Neural progenitor cell (in vitro differentiated cells): ENCODE measurements at regions not wholly inside any gene's neighbourhood (a gene's known extent, or its start where the extent isn't known, plus 50 kb on each side); places are given as distances from the start of the nearest gene placed in this dataset.

Experiments
- DNase-seq: peaks from one replicate; pipeline ENCODE4 v3.0.0-alpha.2; 2016; ENCODE audit warnings: low spot score
- H2AFZ ChIP-seq: fragments of 200-600 bp; sonication (generic); replicated peaks from 2 replicates; pipeline ENCODE4 v1.6.1; 2016; ENCODE audit warnings: antibody characterized with exemption
- H3F3A ChIP-seq: fragments of 200-600 bp; sonication (generic); 2 replicates; pipeline ENCODE4 v1.6.1; 2016; ENCODE audit warnings: antibody characterized with exemption, low read depth
- H3K27ac ChIP-seq: fragments of 200-600 bp; sonication (generic); 2 replicates; pipeline ENCODE4 v1.5.1; 2016; ENCODE audit warnings: mild to moderate bottlenecking
- H3K27me3 ChIP-seq: fragments of 200-600 bp; sonication (generic); 2 replicates; pipeline ENCODE4 v1.6.1; 2016; ENCODE audit warnings: mild to moderate bottlenecking, moderate library complexity
- H3K36me3 ChIP-seq: fragments of 200-600 bp; sonication (generic); 2 replicates; pipeline ENCODE4 v1.5.1; 2016
- H3K4me1 ChIP-seq: fragments of 200-600 bp; sonication (generic); 2 replicates; pipeline ENCODE4 v1.6.1; 2016; ENCODE audit warnings: mixed run types
- H3K4me2 ChIP-seq: fragments of 200-600 bp; sonication (generic); 2 replicates; pipeline ENCODE4 v1.6.1; 2016
- H3K4me3 ChIP-seq: fragments of 200-600 bp; sonication (generic); 2 replicates; pipeline ENCODE4 v1.5.1; 2016
- H3K79me2 ChIP-seq: fragments of 200-600 bp; sonication (generic); 2 replicates; pipeline ENCODE4 v1.6.1; 2016; ENCODE audit warnings: low read depth
- H3K9ac ChIP-seq: fragments of 200-600 bp; sonication (generic); 2 replicates; pipeline ENCODE4 v1.6.1; 2016
- H3K9me3 ChIP-seq: fragments of 200-600 bp; sonication (generic); 2 replicates; pipeline ENCODE4 v1.5.1; 2016; ENCODE audit warnings: low read depth
- H4K20me1 ChIP-seq: fragments of 200-600 bp; sonication (generic); 2 replicates; pipeline ENCODE4 v1.6.1; 2016; ENCODE audit warnings: low read depth
- H3K27ac Mint-ChIP-seq: 3 replicates; pipeline ENCODE4 v1.8.0; 2021; ENCODE audit warnings: mixed read lengths
- H3K27me3 Mint-ChIP-seq: 2 replicates; pipeline ENCODE4 v1.8.0; 2022; ENCODE audit warnings: low read depth, mild to moderate bottlenecking, inconsistent platforms, moderate library complexity, mixed read lengths; ENCODE audit not compliant: insufficient read depth
- H3K36me3 Mint-ChIP-seq: 3 replicates; pipeline ENCODE4 v1.8.0; 2021; ENCODE audit warnings: mixed read lengths
- H3K4me1 Mint-ChIP-seq: 3 replicates; pipeline ENCODE4 v1.8.0; 2021; ENCODE audit warnings: mixed read lengths
- H3K4me3 Mint-ChIP-seq: 3 replicates; pipeline ENCODE4 v1.8.0; 2021; ENCODE audit warnings: mild to moderate bottlenecking, moderate library complexity, mixed read lengths
- H3K9me3 Mint-ChIP-seq: 3 replicates; pipeline ENCODE4 v1.8.0; 2020; ENCODE audit warnings: mixed read lengths
- EZH2 ChIP-seq: fragments of 200-600 bp; sonication (generic); IDR thresholded peaks from 2 replicates; pipeline ENCODE4 v1.6.1; 2017; ENCODE audit warnings: antibody characterized with exemption, mild to moderate bottlenecking, moderate library complexity
- EZH2phosphoT487 ChIP-seq: fragments of 200-600 bp; sonication (generic); IDR thresholded peaks from 2 replicates; pipeline ENCODE4 v1.6.1; 2017; ENCODE audit warnings: antibody characterized with exemption
- TF ChIP-seq, protein P1 (sequence below): fragments of 200-600 bp; sonication (generic); IDR thresholded peaks from 2 replicates; pipeline ENCODE4 v1.5.1; 2017; ENCODE audit warnings: antibody characterized with exemption, mild to moderate bottlenecking

DNA sequence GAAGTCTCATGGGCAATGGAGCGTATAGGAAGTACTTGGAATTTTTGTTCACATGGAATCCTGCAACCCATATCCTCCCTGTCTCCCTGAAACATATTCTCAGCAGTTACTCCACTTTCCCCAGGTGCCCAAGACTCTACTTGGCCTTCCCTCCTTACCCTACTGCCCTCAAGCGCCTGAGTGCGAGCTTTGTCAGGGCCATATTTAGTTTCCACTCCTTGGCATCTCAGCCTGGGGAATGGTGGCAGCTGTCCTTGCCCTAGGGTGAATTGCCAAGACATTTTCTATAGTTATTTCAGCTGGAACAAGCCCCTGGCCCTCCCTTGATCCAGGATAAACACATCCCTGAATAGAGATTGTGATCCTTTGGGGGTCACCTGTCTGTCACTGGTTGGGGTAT, 569.3 kb upstream of the LRFN5 start:
- H3K27me3 Mint-ChIP-seq = no peaks in the 10 kb centered on the region
- Histone ChIP-seq H3K27me3 (no peaks in the 10 kb centered on the region), H3K9me3 (no peaks in the 10 kb centered on the region), H3K27ac (no peak overlapping the region), H3K36me3 (no peaks in the 10 kb centered on the region), H3F3A (no peaks in the 10 kb centered on the region), H3K4me1 (no peaks in the 10 kb centered on the region), H3K9ac (no peak overlapping the region), H4K20me1 (no peaks in the 10 kb centered on the region), H3K79me2 (peaks cover 1% of the 10 kb centered on the region), H3K4me2 (no peak overlapping the region), H2AFZ (no peak overlapping the region), H3K4me3 (no peak overlapping the region)
- peaks cover 1% of the 10 kb centered on the region for H3K9me3 Mint-ChIP-seq
- H3K36me3 Mint-ChIP-seq = no peaks in the 10 kb centered on the region
- H3K4me3 Mint-ChIP-seq = no peak overlapping the region
- DNase-seq = no peak
- no peaks in the 10 kb centered on the region for H3K4me1 Mint-ChIP-seq
- no peak for TF ChIP-seq EZH2phosphoT487
- TF ChIP-seq, protein P1, sequence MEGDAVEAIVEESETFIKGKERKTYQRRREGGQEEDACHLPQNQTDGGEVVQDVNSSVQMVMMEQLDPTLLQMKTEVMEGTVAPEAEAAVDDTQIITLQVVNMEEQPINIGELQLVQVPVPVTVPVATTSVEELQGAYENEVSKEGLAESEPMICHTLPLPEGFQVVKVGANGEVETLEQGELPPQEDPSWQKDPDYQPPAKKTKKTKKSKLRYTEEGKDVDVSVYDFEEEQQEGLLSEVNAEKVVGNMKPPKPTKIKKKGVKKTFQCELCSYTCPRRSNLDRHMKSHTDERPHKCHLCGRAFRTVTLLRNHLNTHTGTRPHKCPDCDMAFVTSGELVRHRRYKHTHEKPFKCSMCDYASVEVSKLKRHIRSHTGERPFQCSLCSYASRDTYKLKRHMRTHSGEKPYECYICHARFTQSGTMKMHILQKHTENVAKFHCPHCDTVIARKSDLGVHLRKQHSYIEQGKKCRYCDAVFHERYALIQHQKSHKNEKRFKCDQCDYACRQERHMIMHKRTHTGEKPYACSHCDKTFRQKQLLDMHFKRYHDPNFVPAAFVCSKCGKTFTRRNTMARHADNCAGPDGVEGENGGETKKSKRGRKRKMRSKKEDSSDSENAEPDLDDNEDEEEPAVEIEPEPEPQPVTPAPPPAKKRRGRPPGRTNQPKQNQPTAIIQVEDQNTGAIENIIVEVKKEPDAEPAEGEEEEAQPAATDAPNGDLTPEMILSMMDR = no peak
- no peak for TF ChIP-seq EZH2
- H3K27ac Mint-ChIP-seq = no peak overlapping the region

DNA sequence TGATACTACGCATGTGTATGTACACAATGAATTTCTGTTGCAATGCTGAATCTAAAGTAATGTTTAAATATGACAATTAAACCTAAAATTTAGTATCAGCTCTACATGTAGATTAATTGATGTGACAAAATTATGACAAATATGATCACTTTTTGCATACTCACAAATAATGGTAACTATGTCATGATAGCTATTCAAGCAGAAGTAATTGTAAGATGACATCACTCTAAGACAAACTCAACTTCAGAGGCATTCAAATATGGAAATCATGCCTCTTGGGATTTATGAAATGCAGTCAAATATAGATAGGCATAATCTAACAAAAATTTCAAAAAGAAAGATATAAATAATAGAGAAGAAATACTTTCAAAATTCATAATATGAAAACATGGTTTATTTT, 571.7 kb upstream of the LRFN5 start:
- H3K27ac ChIP-seq = no peak overlapping the region

DNA sequence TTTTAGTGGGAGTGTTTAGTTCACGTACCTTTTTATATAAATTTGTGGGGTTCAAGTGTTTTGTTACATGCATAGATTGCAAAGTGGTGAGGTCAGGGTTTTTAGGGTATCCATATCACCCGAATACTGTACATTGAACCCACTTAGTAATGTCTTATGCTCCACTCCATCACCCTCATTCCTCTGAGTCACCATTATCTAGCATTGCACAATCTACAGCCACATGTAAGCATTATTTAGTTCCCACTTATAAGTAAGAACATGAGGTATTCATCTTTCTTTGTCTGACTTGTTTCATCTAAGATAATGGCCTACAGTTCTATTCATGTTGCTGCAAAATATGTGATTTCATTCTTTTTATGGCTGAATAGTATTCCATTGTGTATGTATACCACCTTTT, 583.7 kb upstream of the LRFN5 start:
- H3K27me3 Mint-ChIP-seq = no peaks in the 10 kb centered on the region
- Histone ChIP-seq H3K4me1 (no peaks in the 10 kb centered on the region), H3K27ac (no peak overlapping the region), H3K9ac (no peak overlapping the region), H3K36me3 (no peaks in the 10 kb centered on the region), H3K79me2 (peaks cover 9% of the 10 kb centered on the region), H4K20me1 (peaks cover 8% of the 10 kb centered on the region), H3K9me3 (no peaks in the 10 kb centered on the region), H3K4me2 (no peak overlapping the region), H2AFZ (no peak overlapping the region), H3F3A (no peaks in the 10 kb centered on the region), H3K4me3 (no peak overlapping the region), H3K27me3 (no peaks in the 10 kb centered on the region)
- TF ChIP-seq EZH2phosphoT487 = no peak
- no peak for TF ChIP-seq EZH2
- TF ChIP-seq, protein P1 = no peak
- peaks cover 2% of the 10 kb centered on the region for H3K4me1 Mint-ChIP-seq
- no peak overlapping the region for H3K4me3 Mint-ChIP-seq
- H3K27ac Mint-ChIP-seq = no peak overlapping the region
- H3K9me3 Mint-ChIP-seq = peaks cover 3% of the 10 kb centered on the region
- no peak for DNase-seq
- peaks cover 2% of the 10 kb centered on the region for H3K36me3 Mint-ChIP-seq

More for the DNA sequence above, 571.7 kb upstream of the LRFN5 start:
- TF ChIP-seq, protein P1 = no peak
- TF ChIP-seq EZH2 (no peak), EZH2phosphoT487 (no peak)
- Histone ChIP-seq H3K36me3 (no peaks in the 10 kb centered on the region), H4K20me1 (no peaks in the 10 kb centered on the region), H3K9me3 (no peaks in the 10 kb centered on the region), H2AFZ (no peak overlapping the region), H3K4me2 (no peak overlapping the region), H3F3A (no peaks in the 10 kb centered on the region), H3K79me2 (peaks cover 6% of the 10 kb centered on the region), H3K27me3 (no peaks in the 10 kb centered on the region), H3K9ac (no peak overlapping the region), H3K4me3 (no peak overlapping the region), H3K4me1 (no peaks in the 10 kb centered on the region)
- Mint-ChIP-seq H3K9me3 (peaks cover 7% of the 10 kb centered on the region), H3K4me1 (no peaks in the 10 kb centered on the region), H3K4me3 (no peak overlapping the region), H3K27me3 (no peaks in the 10 kb centered on the region), H3K36me3 (peaks cover 4% of the 10 kb centered on the region), H3K27ac (no peak overlapping the region)
- DNase-seq = no peak

DNA sequence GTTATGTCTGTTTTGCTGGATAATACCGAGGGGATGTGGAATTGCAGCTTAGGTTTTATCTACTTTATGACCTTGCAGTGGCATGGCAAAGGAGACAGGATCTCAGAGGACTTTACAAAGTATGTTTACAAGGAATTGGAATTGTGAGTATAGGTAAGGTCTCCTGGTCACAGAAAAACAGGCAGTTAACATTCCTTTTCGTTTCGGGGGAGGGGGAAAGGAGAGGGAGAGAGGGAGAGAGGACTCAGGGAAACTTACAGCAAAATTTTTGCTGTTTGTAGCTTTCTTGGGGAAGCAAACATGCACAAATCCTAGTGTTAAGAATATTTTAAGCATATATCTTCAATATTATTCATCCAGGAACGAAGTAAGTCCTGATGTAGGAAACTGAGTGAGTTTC, 590.5 kb upstream of the LRFN5 start:
- no peaks in the 10 kb centered on the region for H3K36me3 Mint-ChIP-seq
- no peaks in the 10 kb centered on the region for H3K27me3 Mint-ChIP-seq
- H3K27ac ChIP-seq = no peak overlapping the region
- peaks cover 5% of the 10 kb centered on the region for H3K4me1 ChIP-seq
- no peak overlapping the region for H3K4me3 Mint-ChIP-seq
- H3K79me2 ChIP-seq = no peaks in the 10 kb centered on the region
- no peaks in the 10 kb centered on the region for H3F3A ChIP-seq
- peaks cover 6% of the 10 kb centered on the region for H3K4me1 Mint-ChIP-seq
- no peaks in the 10 kb centered on the region for H3K27me3 ChIP-seq
- H3K9me3 Mint-ChIP-seq = no peaks in the 10 kb centered on the region
- H3K4me2 ChIP-seq = no peak overlapping the region
- no peak overlapping the region for H3K4me3 ChIP-seq
- H3K9me3 ChIP-seq = no peaks in the 10 kb centered on the region
- H4K20me1 ChIP-seq = peaks cover 9% of the 10 kb centered on the region
- H3K36me3 ChIP-seq = no peaks in the 10 kb centered on the region
- TF ChIP-seq EZH2 (no peak), EZH2phosphoT487 (no peak)
- TF ChIP-seq, protein P1 = no peak
- DNase-seq = no peak
- no peak overlapping the region for H2AFZ ChIP-seq
- H3K9ac ChIP-seq = no peak overlapping the region
- no peak overlapping the region for H3K27ac Mint-ChIP-seq
